WTC11 (cell line): ENCODE measurements at regions not wholly inside any gene's neighbourhood (a gene's known extent, or its start where the extent isn't known, plus 50 kb on each side); places are given as distances from the start of the nearest gene placed in this dataset.

Experiments used
- ATAC-seq: fragments of 200-7000 bp; cut with Tn5 transposase; 2 replicates; pipeline ENCODE4 v1.10.0; 2021; ENCODE audit warnings: mild to moderate bottlenecking, moderate library complexity
- CTCF ChIA-PET: fragments of 300-600 bp; sonication (Branson Sonifier 250); formaldehyde crosslinking; loops from one replicate; lab custom pipeline; 2021; ENCODE audit warnings: antibody characterized with exemption; lab: Charles Lee
- POLR2A ChIA-PET: fragments of 350-600 bp; sonication (Branson Sonifier 250); formaldehyde crosslinking; loops from one replicate; lab custom pipeline; 2021; ENCODE audit warnings: antibody characterized with exemption; lab: Charles Lee
- DNase-seq: peaks from one replicate; pipeline ENCODE4 v3.0.0; 2021; ENCODE audit warnings: low spot score
- H3K27ac Mint-ChIP-seq: 2 replicates; pipeline ENCODE4 v1.8.0; 2021; ENCODE audit warnings: mixed read lengths
- H3K27me3 Mint-ChIP-seq: 2 replicates; pipeline ENCODE4 v1.8.0; 2021; ENCODE audit warnings: low read depth, mild to moderate bottlenecking, moderate library complexity, mixed read lengths
- H3K36me3 Mint-ChIP-seq: 2 replicates; pipeline ENCODE4 v1.8.0; 2021; ENCODE audit warnings: mixed read lengths
- H3K4me1 Mint-ChIP-seq: 2 replicates; pipeline ENCODE4 v1.8.0; 2022; ENCODE audit warnings: mixed read lengths
- H3K4me3 Mint-ChIP-seq: 2 replicates; pipeline ENCODE4 v1.8.0; 2021; ENCODE audit warnings: mild to moderate bottlenecking, moderate library complexity, mixed read lengths
- H3K9me3 Mint-ChIP-seq: 2 replicates; pipeline ENCODE4 v1.8.0; 2021; ENCODE audit warnings: mixed read lengths
- CREM ChIP-seq: sonication (generic); formaldehyde crosslinking; IDR thresholded peaks from 2 replicates; pipeline ENCODE4 v1.8.1; 2022; ENCODE audit warnings: mild to moderate bottlenecking, missing genetic modification reagents, moderate library complexity
- ESRRA ChIP-seq: sonication (generic); formaldehyde crosslinking; IDR thresholded peaks from 2 replicates; pipeline ENCODE4 v1.8.1; 2022; ENCODE audit warnings: mild to moderate bottlenecking, missing genetic modification reagents, borderline replicate concordance
- ETV6 ChIP-seq: sonication (generic); formaldehyde crosslinking; IDR thresholded peaks from 2 replicates; pipeline ENCODE4 v1.8.1; 2022; ENCODE audit warnings: mild to moderate bottlenecking, missing genetic modification reagents
- FOXJ3 ChIP-seq: sonication (generic); formaldehyde crosslinking; IDR thresholded peaks from 2 replicates; pipeline ENCODE4 v1.9.0; 2021; ENCODE audit warnings: missing genetic modification reagents, mild to moderate bottlenecking, borderline replicate concordance
- FOXP1 ChIP-seq: sonication (generic); formaldehyde crosslinking; IDR thresholded peaks from 2 replicates; pipeline ENCODE4 v1.8.0; 2022; ENCODE audit warnings: missing genetic modification reagents, mild to moderate bottlenecking, moderate library complexity, borderline replicate concordance
- FOXP4 ChIP-seq: sonication (generic); formaldehyde crosslinking; IDR thresholded peaks from 2 replicates; pipeline ENCODE4 v1.8.0; 2022; ENCODE audit warnings: mild to moderate bottlenecking, missing genetic modification reagents
- IRF1 ChIP-seq: sonication (generic); formaldehyde crosslinking; IDR thresholded peaks from 2 replicates; pipeline ENCODE4 v1.8.0; 2023; ENCODE audit warnings: missing genetic modification reagents
- MXD4 ChIP-seq: fragments of 250-450 bp; sonication (Bioruptor Pico); IDR thresholded peaks from 2 replicates; pipeline ENCODE4 v1.8.0; 2021; ENCODE audit warnings: mild to moderate bottlenecking, moderate library complexity, borderline replicate concordance
- PRDM15 ChIP-seq: sonication (generic); formaldehyde crosslinking; IDR thresholded peaks from 2 replicates; pipeline ENCODE4 v1.8.0; 2022; ENCODE audit warnings: missing genetic modification reagents
- PRRX2 ChIP-seq: fragments of 250-450 bp; sonication (Bioruptor Pico); IDR thresholded peaks from 2 replicates; pipeline ENCODE4 v1.8.0; 2021; ENCODE audit warnings: mild to moderate bottlenecking
- SMAD4 ChIP-seq: sonication (generic); formaldehyde crosslinking; IDR thresholded peaks from 2 replicates; pipeline ENCODE4 v1.8.0; 2022; ENCODE audit warnings: mild to moderate bottlenecking, missing genetic modification reagents
- SOX15 ChIP-seq: fragments of 250-450 bp; sonication (Bioruptor Pico); IDR thresholded peaks from 2 replicates; pipeline ENCODE4 v1.9.0; 2021; ENCODE audit warnings: mild to moderate bottlenecking
- TEAD1 ChIP-seq: sonication (generic); formaldehyde crosslinking; IDR thresholded peaks from 2 replicates; pipeline ENCODE4 v1.8.0; 2022; ENCODE audit warnings: mild to moderate bottlenecking, missing genetic modification reagents
- USF2 ChIP-seq: sonication (generic); formaldehyde crosslinking; IDR thresholded peaks from 2 replicates; pipeline ENCODE4 v1.8.1; 2023; ENCODE audit warnings: mild to moderate bottlenecking, missing genetic modification reagents, moderate library complexity
- ZNF281 ChIP-seq: sonication (generic); formaldehyde crosslinking; IDR thresholded peaks from 2 replicates; pipeline ENCODE4 v1.8.0; 2023; ENCODE audit warnings: mild to moderate bottlenecking, missing genetic modification reagents
- ZNF423 ChIP-seq: fragments of 250-450 bp; sonication (Bioruptor Pico); IDR thresholded peaks from 2 replicates; pipeline ENCODE4 v2.1.2; 2022; ENCODE audit warnings: mild to moderate bottlenecking, moderate library complexity
- TF ChIP-seq, protein P1 (sequence below): sonication (generic); formaldehyde crosslinking; IDR thresholded peaks from 2 replicates; pipeline ENCODE4 v1.8.1; 2022; ENCODE audit warnings: missing genetic modification reagents, borderline replicate concordance
- TF ChIP-seq, protein P2 (sequence below): sonication (generic); formaldehyde crosslinking; IDR thresholded peaks from 2 replicates; pipeline ENCODE4 v1.8.1; 2022; ENCODE audit warnings: low read depth, missing genetic modification reagents, borderline replicate concordance
- TF ChIP-seq, protein P3 (sequence below): fragments of 250-450 bp; sonication (Bioruptor Pico); IDR thresholded peaks from 2 replicates; pipeline ENCODE4 v2.1.2; 2022; ENCODE audit warnings: mild to moderate bottlenecking, moderate library complexity

GRCh38 chr5:2509527-2509926 lies 241.9 kb downstream of the IRX2 start (continued):
- TF ChIP-seq ZNF281 (CRISPR knock-in tag) (no peak), IRF1 (CRISPR knock-in tag) (no peak), PRDM15 (CRISPR knock-in tag) (no peak), SMAD4 (CRISPR knock-in tag) (no peak)
- TF ChIP-seq, all 79 proteins: peak for 0

DNA sequence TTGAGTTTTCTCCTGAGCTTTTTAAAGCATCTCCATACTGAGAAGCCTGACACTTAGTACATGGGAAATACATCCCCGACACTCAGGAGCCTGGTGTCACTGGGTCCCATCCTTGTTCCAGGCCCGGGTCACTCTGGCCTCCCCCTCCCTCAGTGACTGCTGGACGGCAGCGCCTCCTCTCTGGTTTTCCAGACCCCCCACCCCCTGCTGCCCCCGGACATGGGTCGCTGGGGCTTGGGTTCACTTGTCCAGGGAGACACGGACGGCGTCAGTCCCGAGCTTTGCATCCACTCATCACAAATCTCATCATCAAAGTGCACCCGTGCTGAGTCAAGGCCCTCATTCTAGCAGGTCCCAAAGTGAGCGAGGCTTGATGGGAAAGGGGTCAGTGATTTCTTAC lies 243.0 kb downstream of the IRX2 start:
- Mint-ChIP-seq H3K27ac (no peak overlapping the region), H3K4me3 (no peak overlapping the region), H3K9me3 (peaks cover 14% of the 10 kb centered on the region)
- POLR2A ChIA-PET: no interaction called here
- no peak for ATAC-seq
- DNase-seq: no peak
- TF ChIP-seq ESRRA (CRISPR knock-in tag) (no peak), ZNF423 (CRISPR knock-in tag) (no peak), FOXP4 (CRISPR knock-in tag) (no peak), SOX15 (CRISPR knock-in tag) (no peak), CREM (CRISPR knock-in tag) (no peak), FOXJ3 (no peak)
- TF ChIP-seq, all 79 proteins: peak for 0
- CTCF ChIA-PET: no interaction called here
- no peaks in the 10 kb centered on the region; the same call in 1 of the 2 replicates for H3K27me3 Mint-ChIP-seq
- H3K36me3 Mint-ChIP-seq: no peaks in the 10 kb centered on the region; the same call in 1 of the 2 replicates
- H3K4me1 Mint-ChIP-seq: peaks cover 12% of the 10 kb centered on the region

DNA sequence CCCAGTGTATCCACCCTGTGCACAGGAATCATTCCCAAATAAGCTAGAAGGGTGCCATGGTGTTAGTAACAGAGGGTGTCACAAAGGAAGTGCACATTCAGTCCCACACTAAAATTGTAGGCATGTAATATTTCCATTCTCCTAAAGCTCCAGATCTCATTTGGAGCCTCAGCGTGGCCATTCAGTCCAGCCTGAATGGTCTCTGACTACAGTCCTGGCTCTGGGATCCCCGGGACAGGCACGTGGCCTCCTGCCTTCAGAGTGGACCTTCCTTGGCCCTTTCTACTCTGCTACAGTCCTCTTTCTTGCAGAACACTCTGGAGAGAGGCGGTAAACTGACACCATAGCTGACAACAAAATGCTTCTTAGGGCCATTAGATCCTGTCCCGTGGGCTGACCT lies 243.9 kb downstream of the IRX2 start:
- Mint-ChIP-seq H3K36me3 (no peaks in the 10 kb centered on the region; the same call in 1 of the 2 replicates), H3K27me3 (no peaks in the 10 kb centered on the region; the same call in 1 of the 2 replicates), H3K4me3 (no peak overlapping the region), H3K9me3 (peaks cover 19% of the 10 kb centered on the region), H3K4me1 (peaks cover 12% of the 10 kb centered on the region), H3K27ac (no peak overlapping the region)
- ChIA-PET CTCF (no interaction called here), POLR2A (no interaction called here)
- ATAC-seq (no peak), DNase-seq (no peak)
- TF ChIP-seq, protein P1, sequence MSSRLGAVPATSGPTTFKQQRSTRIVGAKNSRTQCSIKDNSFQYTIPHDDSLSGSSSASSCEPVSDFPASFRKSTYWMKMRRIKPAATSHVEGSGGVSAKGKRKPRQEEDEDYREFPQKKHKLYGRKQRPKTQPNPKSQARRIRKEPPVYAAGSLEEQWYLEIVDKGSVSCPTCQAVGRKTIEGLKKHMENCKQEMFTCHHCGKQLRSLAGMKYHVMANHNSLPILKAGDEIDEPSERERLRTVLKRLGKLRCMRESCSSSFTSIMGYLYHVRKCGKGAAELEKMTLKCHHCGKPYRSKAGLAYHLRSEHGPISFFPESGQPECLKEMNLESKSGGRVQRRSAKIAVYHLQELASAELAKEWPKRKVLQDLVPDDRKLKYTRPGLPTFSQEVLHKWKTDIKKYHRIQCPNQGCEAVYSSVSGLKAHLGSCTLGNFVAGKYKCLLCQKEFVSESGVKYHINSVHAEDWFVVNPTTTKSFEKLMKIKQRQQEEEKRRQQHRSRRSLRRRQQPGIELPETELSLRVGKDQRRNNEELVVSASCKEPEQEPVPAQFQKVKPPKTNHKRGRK (CRISPR knock-in tag): no peak
- TF ChIP-seq USF2 (CRISPR knock-in tag) (no peak), PRRX2 (CRISPR knock-in tag) (no peak), FOXP1 (CRISPR knock-in tag) (no peak), ETV6 (CRISPR knock-in tag) (no peak), MXD4 (CRISPR knock-in tag) (no peak), TEAD1 (CRISPR knock-in tag) (no peak)
- TF ChIP-seq, protein P2, sequence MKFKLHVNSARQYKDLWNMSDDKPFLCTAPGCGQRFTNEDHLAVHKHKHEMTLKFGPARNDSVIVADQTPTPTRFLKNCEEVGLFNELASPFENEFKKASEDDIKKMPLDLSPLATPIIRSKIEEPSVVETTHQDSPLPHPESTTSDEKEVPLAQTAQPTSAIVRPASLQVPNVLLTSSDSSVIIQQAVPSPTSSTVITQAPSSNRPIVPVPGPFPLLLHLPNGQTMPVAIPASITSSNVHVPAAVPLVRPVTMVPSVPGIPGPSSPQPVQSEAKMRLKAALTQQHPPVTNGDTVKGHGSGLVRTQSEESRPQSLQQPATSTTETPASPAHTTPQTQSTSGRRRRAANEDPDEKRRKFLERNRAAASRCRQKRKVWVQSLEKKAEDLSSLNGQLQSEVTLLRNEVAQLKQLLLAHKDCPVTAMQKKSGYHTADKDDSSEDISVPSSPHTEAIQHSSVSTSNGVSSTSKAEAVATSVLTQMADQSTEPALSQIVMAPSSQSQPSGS (CRISPR knock-in tag): no peak
- TF ChIP-seq, protein P3, sequence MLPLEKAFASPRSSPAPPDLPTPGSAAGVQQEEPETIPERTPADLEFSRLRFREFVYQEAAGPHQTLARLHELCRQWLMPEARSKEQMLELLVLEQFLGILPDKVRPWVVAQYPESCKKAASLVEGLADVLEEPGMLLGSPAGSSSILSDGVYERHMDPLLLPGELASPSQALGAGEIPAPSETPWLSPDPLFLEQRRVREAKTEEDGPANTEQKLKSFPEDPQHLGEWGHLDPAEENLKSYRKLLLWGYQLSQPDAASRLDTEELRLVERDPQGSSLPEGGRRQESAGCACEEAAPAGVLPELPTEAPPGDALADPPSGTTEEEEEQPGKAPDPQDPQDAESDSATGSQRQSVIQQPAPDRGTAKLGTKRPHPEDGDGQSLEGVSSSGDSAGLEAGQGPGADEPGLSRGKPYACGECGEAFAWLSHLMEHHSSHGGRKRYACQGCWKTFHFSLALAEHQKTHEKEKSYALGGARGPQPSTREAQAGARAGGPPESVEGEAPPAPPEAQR: no peak
